IMR-90 (cell line): ENCODE measurements at regions not wholly inside any gene's neighbourhood (a gene's known extent, or its start where the extent isn't known, plus 50 kb on each side); places are given as distances from the start of the nearest gene placed in this dataset.

ENCODE experiments used
- ATAC-seq: fragments of 200-7000 bp; cut with Tn5 transposase; 2 replicates; pipeline ENCODE4 v1.9.1; 2020; ENCODE audit warnings: low read depth, mild to moderate bottlenecking, moderate library complexity
- BruUV-seq: library from RNA; stranded (reverse); fragments of 400-500 nt; replicated peaks from 2 replicates; lab custom pipeline; 2021; lab: Mats Ljungman, UMichigan
- CTCF ChIA-PET: fragments of 300-600 bp; formaldehyde crosslinking; extraction: SDS; loops from one replicate; lab custom pipeline; 2021; ENCODE audit warnings: antibody characterized with exemption; lab: Yijun Ruan, JAX
- POLR2A ChIA-PET: fragments of 300-600 bp; sonication (Branson Sonifier 250); formaldehyde crosslinking; loops from one replicate; lab custom pipeline; 2022; ENCODE audit warnings: antibody characterized with exemption; ENCODE audit not compliant: unreplicated experiment; lab: Charles Lee
- DNase-seq: peaks from one replicate; pipeline ENCODE4 v3.0.0; 2013
- H2AFZ ChIP-seq: replicated peaks from 2 replicates; pipeline ENCODE3; 2013; ENCODE audit warnings: low read length, mild to moderate bottlenecking; ENCODE audit not compliant: poor library complexity
- H2AK5ac ChIP-seq: 2 replicates; pipeline ENCODE4 v1.6.1; 2013; ENCODE audit warnings: low read depth, low read length, inconsistent platforms
- H2AK9ac ChIP-seq: replicated peaks from 2 replicates; pipeline ENCODE3; 2013; ENCODE audit warnings: mild to moderate bottlenecking, low read depth, low read length, moderate library complexity; ENCODE audit not compliant: poor library complexity
- H2BK120ac ChIP-seq: 2 replicates; pipeline ENCODE4 v1.6.1; 2013; ENCODE audit warnings: low read depth, low read length, inconsistent platforms
- H2BK15ac ChIP-seq: 3 replicates; pipeline ENCODE4 v1.6.1; 2013; ENCODE audit warnings: low read depth, low read length, inconsistent platforms
- H2BK20ac ChIP-seq: 2 replicates; pipeline ENCODE4 v1.6.1; 2013; ENCODE audit warnings: low read depth, mild to moderate bottlenecking, inconsistent platforms, low read length, moderate library complexity
- H2BK5ac ChIP-seq: 2 replicates; pipeline ENCODE4 v1.6.1; 2013; ENCODE audit warnings: mild to moderate bottlenecking, low read depth, low read length, inconsistent platforms; ENCODE audit not compliant: poor library complexity, severe bottlenecking
- H3K14ac ChIP-seq: replicated peaks from 2 replicates; pipeline ENCODE4 v1.6.1; 2013; ENCODE audit warnings: low read depth, low read length, inconsistent platforms
- H3K18ac ChIP-seq: 2 replicates; pipeline ENCODE4 v1.6.1; 2013; ENCODE audit warnings: low read depth, low read length, control low read depth
- H3K23ac ChIP-seq: 2 replicates; pipeline ENCODE4 v1.6.1; 2013; ENCODE audit warnings: low read depth, low read length, inconsistent platforms
- H3K27ac ChIP-seq: 2 replicates; pipeline ENCODE4 v1.5.1; 2013; ENCODE audit warnings: mild to moderate bottlenecking, control low read depth, low read length; ENCODE audit not compliant: insufficient read depth
- H3K27me3 ChIP-seq: 2 replicates; pipeline ENCODE4 v1.6.1; 2013; ENCODE audit warnings: low read length; ENCODE audit not compliant: control insufficient read depth, insufficient read depth
- H3K36me3 ChIP-seq: 2 replicates; pipeline ENCODE4 v1.6.1; 2013; ENCODE audit warnings: low read length, mixed read lengths; ENCODE audit not compliant: control insufficient read depth, insufficient read depth
- H3K4ac ChIP-seq: 2 replicates; pipeline ENCODE4 v1.6.1; 2013; ENCODE audit warnings: low read depth, low read length, inconsistent platforms
- H3K4me1 ChIP-seq: 2 replicates; pipeline ENCODE4 v1.6.1; 2013; ENCODE audit warnings: low read length, mixed read lengths; ENCODE audit not compliant: control insufficient read depth, insufficient read depth
- H3K4me2 ChIP-seq: 2 replicates; pipeline ENCODE4 v1.6.1; 2013; ENCODE audit warnings: low read depth, mild to moderate bottlenecking, control low read depth, low read length, moderate library complexity
- H3K4me3 ChIP-seq: 2 replicates; pipeline ENCODE4 v1.5.1; 2013; ENCODE audit warnings: low read depth, mild to moderate bottlenecking, control low read depth, low read length, moderate library complexity; ENCODE audit not compliant: insufficient read depth
- H3K56ac ChIP-seq: 2 replicates; pipeline ENCODE4 v1.6.1; 2013; ENCODE audit warnings: low read length, inconsistent platforms; ENCODE audit not compliant: insufficient read depth; ENCODE audit errors: extremely low read depth
- H3K79me1 ChIP-seq, 2 experiments: 2 replicates each; pipeline ENCODE4 v1.6.1; 2013; ENCODE audit warnings: low read length in 2 of 2, inconsistent platforms in 1 of 2, low read depth in 1 of 2
- H3K9ac ChIP-seq: 2 replicates; pipeline ENCODE4 v1.6.1; 2013; ENCODE audit warnings: low read depth, low read length, control low read depth
- H3K9me1 ChIP-seq: 2 replicates; pipeline ENCODE4 v1.6.1; 2013; ENCODE audit warnings: low read length, inconsistent platforms; ENCODE audit not compliant: insufficient read depth
- H3K9me3 ChIP-seq: 2 replicates; pipeline ENCODE4 v1.6.1; 2013; ENCODE audit warnings: low read length; ENCODE audit not compliant: control insufficient read depth, insufficient read depth
- H4K20me1 ChIP-seq: 2 replicates; pipeline ENCODE4 v1.6.1; 2013; ENCODE audit warnings: low read length, inconsistent platforms; ENCODE audit not compliant: insufficient read depth
- H4K5ac ChIP-seq: 2 replicates; pipeline ENCODE4 v1.6.1; 2013; ENCODE audit warnings: mild to moderate bottlenecking, low read depth, low read length, control low read depth
- H4K8ac ChIP-seq, 2 experiments: 2 replicates each; pipeline ENCODE4 v1.6.1; 2013; ENCODE audit warnings: low read depth in 2 of 2, low read length in 2 of 2, control low read depth in 1 of 2, inconsistent platforms in 1 of 2
- H4K91ac ChIP-seq: 2 replicates; pipeline ENCODE4 v1.6.1; 2013; ENCODE audit warnings: low read depth, low read length, inconsistent platforms; ENCODE audit not compliant: insufficient read depth
- BHLHE40 ChIP-seq: fragments of 150-350 bp; IDR thresholded peaks from 2 replicates; pipeline ENCODE4 v1.6.1; 2016; ENCODE audit warnings: mild to moderate bottlenecking, low read depth, low read length
- RCOR1 ChIP-seq: IDR thresholded peaks from 2 replicates; pipeline ENCODE4 v1.6.1; 2012; ENCODE audit warnings: mild to moderate bottlenecking, low read length, improper control_type of control experiment; ENCODE audit not compliant: insufficient replicate concordance
- WGBS, 2 experiments: methylation state at CpG; one replicate each; pipeline versions ENCODE4 v1.1.5 to v1.1.7; 2013; ENCODE audit warnings: missing lambda C conversion rate in 2 of 2; ENCODE audit not compliant: insufficient read length in 1 of 2; ENCODE audit errors: extremely low coverage in 2 of 2; 5-methylcytosine and 5-hydroxymethylcytosine counted together
- dilution Hi-C: fragments of 300-500 bp; cut with HindIII; formaldehyde crosslinking; loops from one replicate; pipeline ENCODE4 v1.14.3; 2018; ENCODE audit warnings: low sequenced_read_pairs; ENCODE audit not compliant: unreplicated experiment
- in situ Hi-C: fragments of 300-500 bp; cut with MboI; formaldehyde crosslinking; loops from 3 replicates; pipeline ENCODE4 v1.14.3; 2019; ENCODE audit warnings: low sequenced_read_pairs, inconsistent platforms, mixed read lengths
- intact Hi-C: fragments of 100-400 bp; cut with micrococcal nuclease; formaldehyde crosslinking; loops from 2 replicates; pipeline ENCODE4 v1.10.0; 2022

- Histone ChIP-seq H3K4ac (no peak overlapping the region), H3K23ac (no peak overlapping the region), H2BK5ac (no peak overlapping the region), H3K18ac (no peak overlapping the region), H4K5ac (no peak overlapping the region), H4K91ac (no peak overlapping the region), H3K27ac (no peak overlapping the region), H3K9me1 (no peaks in the 10 kb centered on the region), H3K14ac (no peak overlapping the region), H2AK9ac (no peak overlapping the region), H3K4me3 (no peak overlapping the region), H3K9ac (no peak overlapping the region), H3K36me3 (no peaks in the 10 kb centered on the region), H4K20me1 (no peaks in the 10 kb centered on the region), H2AFZ (no peak overlapping the region), H3K79me1 (no peaks in the 10 kb centered on the region), H3K4me2 (no peak overlapping the region), H2AK5ac (no peak overlapping the region), H2BK20ac (no peak overlapping the region), H3K4me1 (no peaks in the 10 kb centered on the region), H2BK15ac (no peak overlapping the region), H3K9me3 (no peaks in the 10 kb centered on the region), H3K56ac (no peak overlapping the region), H4K8ac (no peak overlapping the region), H3K27me3 (no peaks in the 10 kb centered on the region), H2BK120ac (no peak overlapping the region)
- DNase-seq (no peak), ATAC-seq (no peak)
- dilution Hi-C loops, result no loop called here
- TF ChIP-seq RCOR1 (no peak), BHLHE40 (no peak)
- POLR2A ChIA-PET, result no interaction called here
- BruUV-seq, result no TSS peak
- WGBS, 2 experiments, result 20% methylated on average over 1 of the region's 2 CpGs; no CpG with 5 or more reads in 1 of the 2 experiments
- CTCF ChIA-PET, result no interaction called here
- intact Hi-C loops, result no loop called here
- in situ Hi-C loops, result no loop called here
Measured at GRCh38 chr4:81737865-81738559, 266.3 kb upstream of the RASGEF1B start.
